Heart left ventricle (tissue), 13 donors: ENCODE measurements at regions not wholly inside any gene's neighbourhood (a gene's known extent, or its start where the extent isn't known, plus 50 kb on each side); places are given as distances from the start of the nearest gene placed in this dataset.

Source experiments
- CTCF ChIP-seq, 12 donors: fragments of 200-600 bp; sonication (generic) in 4 of 12; IDR thresholded peaks; one replicate each; pipeline versions ENCODE4 v1.5.0 to v1.8.0; 2018 to 2022; ENCODE audit warnings: antibody characterized with exemption in 12 of 12, mild to moderate bottlenecking in 5 of 12
- POLR2A ChIP-seq, 2 donors: fragments of 450-650 bp; IDR thresholded peaks; one replicate each; pipeline ENCODE4 v1.6.1; 2017; ENCODE audit warnings: antibody characterized with exemption in 2 of 2, mild to moderate bottlenecking in 2 of 2, moderate library complexity in 2 of 2
- donor health status: ischemic (EF 13 %, LVEDD 7.1; RV severe dilation, severe dysfunction).
- donor health status: DM: no; HTN: yes; CAD: no.
- donor health status: DM: no; HTN: no; CAD: no.
- donor health status: ischemic (EF 25% LVEDD 6.9; RV normal size, moderate dysfunction).
- donor health status: ischemic (EF 25% LVEDD 5.7; RV mildly dilated, moderate dysfunction).
- donor health status: ischemic (EF 35%, LVEDD 5.7; RV mildly dilated, moderate dysfunction).
- donor health status: nonischemic (EF 11% LVEDD 7.7; RV severe dilation, severe dysfunction).
- donor health status: DM: yes; HTN: yes; CAD: no.
- donor health status: PGD.
- donor health status: ischemic (EF 29% LVEDD 5.4; RV normal size, mild dysfunction).
- donor health status: nonischemic (EF 23%, LVEDD 6.1; RV moderate dilation, normal function).

- no peak for TF ChIP-seq CTCF (IDR thresholded peaks at IDR 0.05)
- no peak for TF ChIP-seq POLR2A (IDR thresholded peaks at IDR 0.05)
These were observed 149.3 kb upstream of the CCN2 start for GRCh38 chr6:132100388-132100990.
